ENCODE measurements at regions not wholly inside any gene's neighbourhood (a gene's known extent, or its start where the extent isn't known, plus 50 kb on each side); places are given as distances from the start of the nearest gene placed in this dataset.
A peak's percentile ranks its signal among the peaks of the same experiment; 100 is the strongest.

- no peak overlapping the region for H3K4me3 ChIP-seq (replicated peaks; ENCODE audit: low read depth, low read length)
- DNase-seq (ENCODE audit: extremely low read depth, low read depth) = no peak
- TF ChIP-seq, protein P1, sequence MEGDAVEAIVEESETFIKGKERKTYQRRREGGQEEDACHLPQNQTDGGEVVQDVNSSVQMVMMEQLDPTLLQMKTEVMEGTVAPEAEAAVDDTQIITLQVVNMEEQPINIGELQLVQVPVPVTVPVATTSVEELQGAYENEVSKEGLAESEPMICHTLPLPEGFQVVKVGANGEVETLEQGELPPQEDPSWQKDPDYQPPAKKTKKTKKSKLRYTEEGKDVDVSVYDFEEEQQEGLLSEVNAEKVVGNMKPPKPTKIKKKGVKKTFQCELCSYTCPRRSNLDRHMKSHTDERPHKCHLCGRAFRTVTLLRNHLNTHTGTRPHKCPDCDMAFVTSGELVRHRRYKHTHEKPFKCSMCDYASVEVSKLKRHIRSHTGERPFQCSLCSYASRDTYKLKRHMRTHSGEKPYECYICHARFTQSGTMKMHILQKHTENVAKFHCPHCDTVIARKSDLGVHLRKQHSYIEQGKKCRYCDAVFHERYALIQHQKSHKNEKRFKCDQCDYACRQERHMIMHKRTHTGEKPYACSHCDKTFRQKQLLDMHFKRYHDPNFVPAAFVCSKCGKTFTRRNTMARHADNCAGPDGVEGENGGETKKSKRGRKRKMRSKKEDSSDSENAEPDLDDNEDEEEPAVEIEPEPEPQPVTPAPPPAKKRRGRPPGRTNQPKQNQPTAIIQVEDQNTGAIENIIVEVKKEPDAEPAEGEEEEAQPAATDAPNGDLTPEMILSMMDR (IDR thresholded peaks at IDR 0.05; ENCODE audit: low read depth, low read length, missing control alignments) = no peak
Measured at GRCh38 chr2:220885593-220885992, 686.5 kb downstream of the EPHA4 start.

DNA sequence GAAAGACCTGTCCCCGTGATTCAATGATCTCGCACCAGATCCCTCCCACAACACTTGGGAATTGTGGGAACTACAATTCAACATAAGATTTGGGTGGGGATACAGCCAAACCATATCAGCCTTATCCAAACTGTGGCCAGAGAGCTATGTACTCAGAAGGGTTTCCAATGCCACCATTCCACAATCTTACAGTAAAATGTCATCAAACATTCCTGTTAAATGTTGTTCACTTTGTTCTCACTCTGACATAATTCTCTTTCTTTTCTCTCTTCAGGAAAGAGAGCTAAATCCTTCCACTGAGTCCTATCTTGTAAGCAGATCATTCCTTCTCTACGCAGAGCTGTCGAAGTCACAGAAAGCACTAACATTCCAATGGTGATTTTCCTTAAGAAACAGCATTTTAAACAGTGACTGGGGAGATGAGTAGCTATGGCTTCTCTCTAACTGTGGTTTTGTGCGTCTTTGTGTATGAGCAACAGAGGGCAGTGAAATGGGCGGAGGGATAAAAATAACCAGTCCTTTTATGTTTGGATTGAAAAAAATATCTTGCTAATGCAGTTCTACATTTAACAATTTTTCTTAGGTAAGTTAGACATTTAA, 684.7 kb downstream of the EPHA4 start:
- TF ChIP-seq, protein P1 (IDR thresholded peaks at IDR 0.05; ENCODE audit: low read depth, low read length, missing control alignments) = no peak
- DNase-seq (ENCODE audit: extremely low read depth, low read depth) = no peak
- no peak overlapping the region for H3K4me3 ChIP-seq (replicated peaks; ENCODE audit: low read depth, low read length)

DNA sequence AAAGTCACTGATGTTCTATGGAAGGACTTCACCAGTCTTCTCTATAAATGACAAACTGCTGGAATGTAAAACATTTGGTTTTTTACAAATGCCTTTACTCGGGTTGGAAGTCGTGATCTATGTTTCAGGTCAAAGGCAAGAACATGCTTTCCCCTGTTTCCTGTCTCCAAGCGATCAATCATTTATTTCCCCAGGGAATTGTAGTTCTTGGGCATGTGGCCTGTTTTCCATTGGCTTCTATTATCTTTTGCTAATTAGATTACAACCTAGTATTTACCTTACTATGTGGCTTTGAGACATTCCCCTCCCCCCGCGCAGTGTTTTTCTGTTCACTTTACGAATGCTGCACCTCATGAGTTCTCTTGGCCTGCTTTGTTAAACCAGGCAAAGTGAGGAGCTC, 684.2 kb downstream of the EPHA4 start:
- no peak overlapping the region for H3K4me3 ChIP-seq (replicated peaks; ENCODE audit: low read depth, low read length)
- TF ChIP-seq, protein P1 (IDR thresholded peaks at IDR 0.05; ENCODE audit: low read depth, low read length, missing control alignments) = no peak
- DNase-seq (ENCODE audit: extremely low read depth, low read depth) = no peak

GRCh38 chr2:220890931-220891330, 681.2 kb downstream of the EPHA4 start:
- TF ChIP-seq, protein P1 (IDR thresholded peaks at IDR 0.05; ENCODE audit: low read depth, low read length, missing control alignments) = no peak
- DNase-seq (ENCODE audit: extremely low read depth, low read depth) = no peak
- H3K4me3 ChIP-seq (replicated peaks; ENCODE audit: low read depth, low read length) = no peak overlapping the region

DNA sequence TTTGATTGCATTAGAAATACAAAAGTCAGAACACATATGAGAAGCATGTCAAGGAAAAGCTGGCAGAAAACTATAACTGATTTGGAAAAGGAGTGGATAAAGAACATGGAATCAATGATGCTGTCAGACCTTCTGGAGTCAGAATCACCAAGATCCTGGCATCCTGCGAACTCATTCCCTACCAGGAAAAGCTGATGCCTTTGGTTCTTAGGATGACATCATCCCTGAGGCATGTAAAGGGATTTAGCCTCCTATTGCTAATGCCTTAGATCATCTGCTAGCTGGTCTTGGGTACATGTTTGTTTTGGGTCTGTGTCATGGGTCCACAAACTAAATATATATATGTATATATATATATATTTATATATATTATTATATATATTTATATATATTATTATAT, 680.7 kb downstream of the EPHA4 start:
- no peak overlapping the region for H3K4me3 ChIP-seq (replicated peaks; ENCODE audit: low read depth, low read length)
- DNase-seq (ENCODE audit: extremely low read depth, low read depth) = peak; percentile 29
- TF ChIP-seq, protein P1 (IDR thresholded peaks at IDR 0.05; ENCODE audit: low read depth, low read length, missing control alignments) = no peak

DNA sequence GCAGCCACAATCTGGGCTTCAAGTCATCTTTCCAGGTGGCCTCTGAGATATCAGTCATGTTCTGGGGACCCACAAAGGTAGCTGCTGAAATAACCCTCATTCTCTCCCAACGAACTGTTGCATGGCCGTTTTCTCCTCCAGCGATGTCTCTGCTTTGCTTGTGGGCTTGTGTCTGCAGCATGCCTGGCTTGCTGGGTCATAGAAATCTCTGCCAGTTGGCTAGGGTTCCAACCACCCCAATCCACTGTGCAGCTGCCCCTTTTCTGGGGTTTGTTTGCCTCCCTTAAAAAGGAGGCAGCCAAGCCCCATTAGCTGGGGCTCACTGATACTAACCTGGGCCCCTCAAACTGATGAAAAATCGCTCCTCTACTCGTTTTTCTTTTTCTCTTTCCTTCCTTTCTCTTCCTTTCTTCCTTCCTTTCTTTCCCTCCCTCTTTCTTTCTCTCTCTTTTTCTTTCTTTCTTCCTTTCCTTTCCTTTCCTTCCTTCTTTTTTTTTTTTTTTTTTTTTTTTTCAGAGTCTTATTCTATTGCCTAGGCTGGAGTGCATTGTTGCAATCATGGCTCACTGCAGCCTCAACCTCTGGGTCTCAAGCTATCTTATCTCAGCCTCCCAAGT, 680.0 kb downstream of the EPHA4 start:
- no peak overlapping the region for H3K4me3 ChIP-seq (replicated peaks; ENCODE audit: low read depth, low read length)
- no peak for DNase-seq (ENCODE audit: extremely low read depth, low read depth)
- TF ChIP-seq, protein P1 (IDR thresholded peaks at IDR 0.05; ENCODE audit: low read depth, low read length, missing control alignments) = no peak

Data from HFF-Myc (cell line).